B cell (primary cell): ENCODE measurements at regions not wholly inside any gene's neighbourhood (a gene's known extent, or its start where the extent isn't known, plus 50 kb on each side); places are given as distances from the start of the nearest gene placed in this dataset.

ENCODE experiments used
- ATAC-seq: fragments of 200-7000 bp; cut with Tn5 transposase; one replicate; pipeline ENCODE4 v1.10.0; 2021; ENCODE audit warnings: low read depth, mild to moderate bottlenecking, moderate number of reproducible peaks, moderate library complexity
- CTCF ChIA-PET: fragments of 350-600 bp; sonication (Branson Sonifier 250); formaldehyde crosslinking; loops from one replicate; lab custom pipeline; 2021; ENCODE audit warnings: antibody characterized with exemption, inconsistent platforms; lab: Charles Lee
- POLR2A ChIA-PET: fragments of 350-600 bp; sonication (Branson Sonifier 250); formaldehyde crosslinking; loops from one replicate; lab custom pipeline; 2021; ENCODE audit warnings: antibody characterized with exemption; lab: Charles Lee
- DNase-seq: peaks from one replicate; pipeline ENCODE4 v3.0.0; 2013
- H2AFZ ChIP-seq: 2 replicates; pipeline ENCODE4 v1.6.1; 2012; ENCODE audit warnings: mild to moderate bottlenecking, low read depth, low read length; ENCODE audit not compliant: insufficient read depth, poor library complexity, severe bottlenecking
- H3K27ac ChIP-seq, 2 donors: 1 replicate in 1 of 2; 2 replicates in 1 of 2; pipeline ENCODE4 v1.5.1; 2012 to 2013; ENCODE audit warnings: low read length in 2 of 2, mild to moderate bottlenecking in 2 of 2, moderate library complexity in 1 of 2
- H3K27me3 ChIP-seq, 4 experiments: fragments of 200-600 bp in 1 of 4; sonication (generic) in 1 of 4; replicated peaks in 1 of 4; 1 replicate in 2 of 4; 2 replicates in 2 of 4; pipeline versions ENCODE4 v1.6.1 to v1.7.0; 2013 to 2016; ENCODE audit warnings: low read length in 3 of 4, mild to moderate bottlenecking in 2 of 4, mixed read lengths in 1 of 4, moderate library complexity in 1 of 4; ENCODE audit not compliant: insufficient read depth in 4 of 4, control insufficient read depth in 3 of 4; ENCODE audit errors: control extremely low read depth in 1 of 4
- H3K36me3 ChIP-seq, 2 experiments: replicated peaks in 1 of 2; 1 replicate in 1 of 2; 2 replicates in 1 of 2; pipeline versions ENCODE4 v1.6.1 to v1.7.1; 2013; ENCODE audit warnings: low read length in 1 of 2; ENCODE audit not compliant: insufficient read depth in 2 of 2, control insufficient read depth in 1 of 2; ENCODE audit errors: control extremely low read depth in 1 of 2, extremely low read depth in 1 of 2
- H3K4me1 ChIP-seq, 2 donors: fragments of 200-600 bp in 1 of 2; sonication (generic) in 1 of 2; 1 replicate in 1 of 2; 2 replicates in 1 of 2; pipeline versions ENCODE4 v1.5.1 to v1.6.1; 2013 to 2017; ENCODE audit warnings: low read length in 2 of 2; ENCODE audit not compliant: control insufficient read depth in 2 of 2, insufficient read depth in 2 of 2
- H3K4me2 ChIP-seq: replicated peaks from 2 replicates; pipeline ENCODE3; 2012; ENCODE audit warnings: mild to moderate bottlenecking, low read depth, low read length; ENCODE audit not compliant: poor library complexity, severe bottlenecking
- H3K4me3 ChIP-seq, 5 experiments: fragments of 200-600 bp in 1 of 5; sonication (generic) in 1 of 5; 1 replicate in 3 of 5; 2 replicates in 2 of 5; pipeline versions ENCODE4 v1.5.1 to v1.7.0; 2011 to 2016; ENCODE audit warnings: low read length in 4 of 5, mild to moderate bottlenecking in 4 of 5, low read depth in 2 of 5, control low read depth in 1 of 5, moderate library complexity in 1 of 5; ENCODE audit not compliant: insufficient read depth in 1 of 5; ENCODE audit errors: control extremely low read depth in 1 of 5, extremely low read depth in 1 of 5
- H3K79me2 ChIP-seq: fragments of 200-600 bp; sonication (generic); one replicate; pipeline ENCODE4 v1.6.0; 2016; ENCODE audit warnings: low read length; ENCODE audit not compliant: control insufficient read depth, insufficient read depth
- H3K9ac ChIP-seq: fragments of 200-600 bp; sonication (generic); 2 replicates; pipeline ENCODE4 v1.6.1; 2017; ENCODE audit warnings: mild to moderate bottlenecking, low read length, moderate library complexity
- H3K9me3 ChIP-seq, 3 donors: one replicate each; pipeline versions ENCODE4 v1.6.1 to v1.7.1; 2013; ENCODE audit warnings: low read length in 2 of 3; ENCODE audit not compliant: control insufficient read depth in 2 of 3, insufficient read depth in 1 of 3; ENCODE audit errors: control extremely low read depth in 1 of 3
- H4K20me1 ChIP-seq: 2 replicates; pipeline ENCODE4 v1.6.0; 2012; ENCODE audit warnings: mild to moderate bottlenecking, low read length; ENCODE audit not compliant: insufficient read depth, control insufficient read depth, poor library complexity, severe bottlenecking
- H3K27ac Mint-ChIP-seq: one replicate; pipeline ENCODE4 v1.8.0; 2021; ENCODE audit warnings: mixed read lengths
- H3K27me3 Mint-ChIP-seq: one replicate; pipeline ENCODE4 v1.8.0; 2021; ENCODE audit warnings: mixed read lengths
- H3K4me1 Mint-ChIP-seq: one replicate; pipeline ENCODE4 v1.8.0; 2021; ENCODE audit warnings: mixed read lengths
- H3K4me3 Mint-ChIP-seq: one replicate; pipeline ENCODE4 v1.8.0; 2021; ENCODE audit warnings: mixed read lengths
- H3K9me3 Mint-ChIP-seq: one replicate; pipeline ENCODE4 v1.8.0; 2022; ENCODE audit warnings: mixed read lengths; ENCODE audit not compliant: insufficient read depth
- CTCF ChIP-seq: fragments of 200-600 bp; IDR thresholded peaks from one replicate; pipeline ENCODE4 v1.8.0; 2022; ENCODE audit warnings: antibody characterized with exemption, mild to moderate bottlenecking
- EZH2 ChIP-seq: IDR thresholded peaks from 2 replicates; pipeline ENCODE4 v1.6.1; 2012; ENCODE audit warnings: borderline replicate concordance, low read depth, mild to moderate bottlenecking, moderate library complexity, low read length; ENCODE audit not compliant: insufficient read depth, poor library complexity, severe bottlenecking
- whole genome bisulfite sequencing: methylation state at CpG from one replicate; pipeline ENCODE4 v1.1.5; 2013; ENCODE audit warnings: missing lambda C conversion rate; ENCODE audit not compliant: insufficient coverage; 5-methylcytosine and 5-hydroxymethylcytosine counted together
- intact Hi-C: fragments of 100-400 bp; cut with micrococcal nuclease; formaldehyde crosslinking; loops from one replicate; pipeline ENCODE4 v1.10.0; 2022

- H3K4me3 ChIP-seq, result no peak overlapping the region
- Mint-ChIP-seq H3K4me1 (no peaks in the 10 kb centered on the region), H3K27me3 (peaks cover 4% of the 10 kb centered on the region), H3K9me3 (no peaks in the 10 kb centered on the region), H3K4me3 (no peak overlapping the region), H3K27ac (no peak overlapping the region)
- DNase-seq, result no peak
- ChIA-PET CTCF (no interaction called here), POLR2A (no interaction called here)
- no peaks in the 10 kb centered on the region for H4K20me1 ChIP-seq
- TF ChIP-seq EZH2 (no peak), CTCF (no peak)
- H3K4me2 ChIP-seq, result no peak overlapping the region
- H3K4me1 ChIP-seq, result no peaks in the 10 kb centered on the region
- no peak overlapping the region for H3K27ac ChIP-seq
- H3K27me3 ChIP-seq, result no peaks in the 10 kb centered on the region
- no CpG with 5 or more reads among the region's 1 CpG for WGBS
- H3K9ac ChIP-seq, result no peak overlapping the region
- no peaks in the 10 kb centered on the region for H3K79me2 ChIP-seq
- ATAC-seq, result no peak
- no peaks in the 10 kb centered on the region for H3K9me3 ChIP-seq
- no peak overlapping the region for H2AFZ ChIP-seq
- no peaks in the 10 kb centered on the region for H3K36me3 ChIP-seq
- intact Hi-C loops, result no loop called here
Observed at GRCh38 chr7:93773446-93773845, 117.1 kb downstream of the TFPI2 start.

DNA sequence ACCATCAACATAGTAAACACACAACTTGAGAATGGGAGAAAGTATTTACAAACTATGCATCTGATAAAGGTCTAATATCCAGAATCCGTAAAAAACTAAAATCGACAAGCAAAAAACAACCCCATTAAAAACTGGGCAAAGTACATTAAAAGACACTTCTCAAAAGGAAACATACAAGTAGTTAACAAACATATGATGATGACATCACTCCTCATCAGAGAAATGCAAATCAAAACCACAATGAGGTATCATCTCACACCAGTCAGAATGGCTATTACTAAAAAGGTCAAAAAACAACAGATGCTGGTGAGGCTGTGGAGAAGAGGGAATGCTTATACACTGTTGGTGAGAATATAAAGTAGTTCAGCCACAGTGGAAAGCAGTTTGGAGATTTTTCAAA is 125.1 kb downstream of the TFPI2 start:
- Histone ChIP-seq H3K4me1 (no peaks in the 10 kb centered on the region), H3K27me3 (no peaks in the 10 kb centered on the region), H3K36me3 (no peaks in the 10 kb centered on the region), H2AFZ (no peak overlapping the region), H3K79me2 (no peaks in the 10 kb centered on the region), H3K4me3 (no peak overlapping the region), H3K4me2 (no peak overlapping the region), H3K9me3 (no peaks in the 10 kb centered on the region), H4K20me1 (no peaks in the 10 kb centered on the region), H3K27ac (no peak overlapping the region), H3K9ac (no peak overlapping the region)
- no peaks in the 10 kb centered on the region for H3K4me1 Mint-ChIP-seq
- DNase-seq (no peak), ATAC-seq (no peak)
- peaks cover 7% of the 10 kb centered on the region for H3K27me3 Mint-ChIP-seq
- TF ChIP-seq EZH2, result no peak
- no peak for TF ChIP-seq CTCF
- CTCF ChIA-PET, result no interaction called here
- no peak overlapping the region for H3K4me3 Mint-ChIP-seq
- WGBS, result 100% methylated on average over 1 of the region's 2 CpGs
- no peaks in the 10 kb centered on the region for H3K9me3 Mint-ChIP-seq
- no peak overlapping the region for H3K27ac Mint-ChIP-seq
- POLR2A ChIA-PET, result no interaction called here
- intact Hi-C loops, result no loop called here
